IPS DF 4.7 (cell line): ENCODE measurements at regions not wholly inside any gene's neighbourhood (a gene's known extent, or its start where the extent isn't known, plus 50 kb on each side); places are given as distances from the start of the nearest gene placed in this dataset.

Experiments
- DNase-seq: peaks from one replicate; pipeline ENCODE4 v3.0.0-alpha.2; 2013; ENCODE audit warnings: low spot score; ENCODE audit errors: extremely low read depth

DNA sequence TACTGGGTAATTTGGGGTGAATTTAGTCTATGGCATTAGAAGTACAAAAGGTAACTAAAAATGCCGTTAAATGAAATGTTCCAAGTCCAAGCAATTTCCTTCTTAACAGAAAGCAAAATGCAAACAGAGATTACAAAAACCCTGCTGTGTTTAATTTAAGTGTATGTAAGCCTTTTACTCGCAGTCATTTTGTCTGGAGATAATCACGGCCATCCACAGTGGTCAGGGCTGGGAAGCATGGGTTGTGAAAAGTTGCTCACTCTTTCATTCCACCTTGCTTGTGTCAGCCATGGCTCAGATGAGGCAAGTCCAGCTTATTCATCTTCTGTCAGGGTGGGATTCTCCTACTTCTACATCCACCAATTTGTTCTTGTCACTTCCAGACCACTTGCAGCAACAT is 983.6 kb upstream of the ZEB2 start:
- DNase-seq, result no peak

DNA sequence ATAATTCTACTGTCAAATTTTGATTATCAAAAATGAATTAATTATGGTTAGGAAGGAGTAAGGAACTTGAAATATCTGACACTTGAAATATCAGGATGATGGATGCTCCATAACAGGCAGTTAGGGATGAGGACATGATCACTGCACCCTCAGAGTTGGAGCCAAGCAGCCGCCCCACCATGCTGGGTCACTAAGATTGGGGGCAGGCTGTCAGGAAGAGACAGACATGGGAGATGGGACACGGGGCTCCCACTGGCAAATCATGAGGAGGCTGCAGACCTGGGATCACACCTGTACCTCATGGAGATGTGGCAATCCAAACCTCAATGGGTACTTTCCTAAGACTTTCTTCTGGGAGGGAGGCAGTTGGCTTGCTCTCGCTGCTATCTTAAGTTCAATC is 982.0 kb upstream of the ZEB2 start:
- DNase-seq, result no peak

DNA sequence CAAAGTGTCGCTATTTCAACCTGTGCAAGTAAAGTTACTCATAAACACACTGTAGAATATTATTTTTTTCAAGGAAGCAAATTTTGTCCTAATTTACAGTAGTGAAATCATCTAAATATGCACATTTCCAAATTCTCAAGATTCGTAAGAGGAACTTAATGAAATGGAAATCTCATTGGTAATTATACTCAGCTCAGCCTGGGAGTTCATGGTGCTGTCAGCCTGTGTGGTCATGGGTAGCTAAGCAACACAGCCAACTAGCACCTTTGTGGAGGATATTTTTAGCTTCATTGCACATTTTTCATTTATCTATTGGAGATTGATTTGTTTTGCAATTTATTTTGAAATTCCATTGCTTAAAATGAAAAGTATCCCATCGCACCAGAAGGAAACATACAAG is 975.7 kb upstream of the ZEB2 start:
- DNase-seq, result no peak

DNA sequence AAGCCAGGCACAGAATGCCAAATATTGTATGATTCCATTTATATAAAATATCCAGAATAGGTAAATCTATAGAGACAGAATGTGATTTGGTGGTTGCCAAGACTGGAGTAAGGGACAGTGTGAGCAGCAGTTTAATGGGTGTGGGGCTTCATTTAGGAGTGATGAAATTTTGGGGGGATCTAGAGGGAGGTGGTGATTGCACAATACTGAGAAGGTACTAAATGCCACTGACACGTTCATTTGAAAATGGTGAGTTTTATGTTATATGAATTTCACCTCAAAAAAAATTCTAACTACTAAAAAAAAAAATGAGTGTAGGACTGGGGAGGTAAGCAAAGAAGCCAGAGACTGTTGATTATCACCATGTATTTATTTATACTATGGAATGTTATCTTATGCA is 974.5 kb upstream of the ZEB2 start:
- no peak for DNase-seq

DNA sequence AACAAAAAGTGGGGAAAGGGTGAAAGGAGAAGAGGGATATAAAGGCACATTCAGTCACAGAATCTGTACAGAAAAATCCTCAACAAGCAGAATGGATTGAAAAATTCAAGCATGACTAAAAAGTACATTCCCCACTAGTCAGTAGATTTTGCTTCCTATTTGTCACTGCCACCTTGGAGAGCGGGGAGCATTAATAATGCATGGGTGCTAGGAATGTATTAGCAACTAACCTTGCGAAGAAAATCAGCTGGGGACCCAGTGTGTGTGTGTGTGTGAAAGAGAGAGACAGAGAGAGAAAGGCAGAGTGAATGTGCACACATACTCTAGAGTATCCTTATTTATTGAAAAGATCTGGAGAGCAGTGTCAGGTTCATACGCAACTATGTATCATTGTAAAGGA is 968.7 kb upstream of the ZEB2 start:
- DNase-seq, result no peak

DNA sequence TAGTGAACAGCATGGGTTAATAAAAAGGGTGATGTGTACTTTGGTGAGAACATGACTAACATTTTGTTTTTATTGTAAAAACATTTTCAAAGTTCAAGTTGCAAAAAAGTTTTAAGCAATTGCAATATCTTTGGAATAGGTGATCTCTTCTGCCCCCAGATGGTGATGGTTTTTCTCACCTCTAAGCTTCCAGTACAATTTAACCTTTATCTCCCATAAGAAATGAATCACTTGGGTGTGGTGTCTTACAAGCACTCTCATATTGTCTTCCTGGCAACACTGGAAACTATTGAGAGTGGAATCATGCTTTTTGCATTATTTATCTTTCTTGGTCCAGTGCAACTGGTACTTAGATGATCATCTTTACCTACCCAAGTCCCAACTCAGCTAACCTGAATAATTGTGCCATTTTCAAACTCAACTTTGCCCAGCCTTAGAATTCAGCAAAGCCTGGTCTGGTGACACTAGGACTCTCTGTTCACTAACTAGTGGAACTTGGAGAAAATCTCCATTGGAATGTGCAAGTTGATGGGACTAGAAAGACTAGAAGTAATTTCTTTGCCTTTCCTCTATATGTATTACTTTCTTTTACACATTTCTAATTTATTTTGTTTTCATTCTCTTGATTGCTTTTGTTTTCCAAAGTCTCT is 964.7 kb upstream of the ZEB2 start:
- no peak for DNase-seq

DNA sequence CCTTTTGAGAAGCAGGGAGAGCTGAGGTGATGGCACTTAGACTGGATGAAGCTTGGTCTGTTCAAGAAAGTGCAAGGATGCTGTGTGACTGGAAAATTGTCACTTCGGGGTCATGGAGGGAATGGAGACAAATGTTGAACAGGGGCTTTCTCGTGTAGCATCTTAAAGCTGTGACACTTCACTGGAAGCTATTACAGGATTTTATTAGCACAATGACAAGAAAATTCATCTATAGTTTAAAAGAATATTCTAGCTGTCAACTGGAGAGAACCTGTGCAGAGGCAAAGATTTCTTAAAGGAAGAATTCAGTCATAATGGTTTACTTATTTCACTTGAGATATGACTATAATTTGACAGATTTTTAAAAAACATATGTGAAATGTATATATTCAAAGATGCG is 963.9 kb upstream of the ZEB2 start:
- DNase-seq, result no peak

DNA sequence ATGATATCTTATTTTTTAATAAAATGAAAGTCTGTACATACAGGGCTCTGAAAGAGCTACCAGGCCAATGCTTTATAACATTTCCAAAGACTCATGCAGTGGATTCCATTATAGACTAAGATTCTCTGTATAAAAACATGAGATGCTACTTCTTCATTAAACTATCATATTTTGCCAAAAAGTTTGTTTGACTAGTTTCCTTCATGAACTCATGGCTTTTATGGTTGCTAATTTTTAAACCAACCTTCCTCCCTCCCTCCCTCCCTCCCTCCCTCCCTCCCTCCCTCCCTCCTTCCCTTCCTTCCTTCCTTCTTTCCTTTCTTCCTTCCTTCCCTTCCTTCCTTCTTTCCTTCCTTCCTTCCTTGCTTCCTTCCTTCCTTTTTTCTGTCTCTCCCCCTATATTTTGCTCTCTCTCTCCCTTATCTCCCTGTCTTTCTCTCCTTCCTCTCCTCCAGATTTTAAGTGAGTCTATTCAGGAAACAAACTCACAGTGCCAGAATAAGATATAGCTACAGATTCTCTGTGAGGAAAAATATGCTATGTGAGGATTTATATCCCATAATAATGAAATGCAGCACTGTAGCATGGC is 961.5 kb upstream of the ZEB2 start:
- no peak for DNase-seq

DNA sequence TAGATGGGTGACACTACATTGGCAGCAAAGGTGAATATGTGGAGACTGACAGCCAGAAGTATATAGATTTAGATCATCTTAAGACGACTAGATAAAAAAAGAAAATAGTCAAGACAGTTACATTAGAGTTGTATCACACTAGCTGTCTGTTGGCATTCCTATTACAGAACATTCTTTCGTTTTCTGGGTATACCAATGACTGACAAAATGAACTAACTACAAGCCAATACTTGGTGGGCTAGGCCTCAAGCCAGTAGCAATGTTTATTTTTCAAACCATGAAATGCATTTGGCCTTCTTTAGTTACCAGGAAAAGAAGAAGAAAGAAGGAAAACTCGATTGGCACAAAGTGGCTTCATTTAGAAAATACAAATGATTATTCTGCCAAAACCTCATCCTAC is 944.9 kb upstream of the ZEB2 start:
- no peak for DNase-seq

DNA sequence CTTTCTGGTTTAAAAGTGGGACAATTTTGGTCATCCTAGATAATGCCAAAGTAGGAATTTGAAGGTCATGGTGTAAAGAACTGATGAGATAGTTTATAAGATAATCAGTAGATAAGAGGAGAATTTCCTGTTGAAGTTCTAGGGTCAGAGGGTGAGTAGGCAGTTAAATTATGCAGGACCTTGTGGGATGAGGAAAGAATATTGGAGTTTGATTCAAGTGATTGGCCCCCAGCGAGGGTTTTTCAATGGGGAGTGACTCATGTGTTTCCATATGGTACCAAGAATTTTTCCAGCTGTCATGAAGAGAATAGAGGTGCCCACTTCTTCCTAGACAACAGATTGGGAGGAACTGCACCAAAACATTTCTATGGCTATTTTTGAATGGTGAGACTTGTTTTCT is 940.2 kb upstream of the ZEB2 start:
- DNase-seq, result no peak

DNA sequence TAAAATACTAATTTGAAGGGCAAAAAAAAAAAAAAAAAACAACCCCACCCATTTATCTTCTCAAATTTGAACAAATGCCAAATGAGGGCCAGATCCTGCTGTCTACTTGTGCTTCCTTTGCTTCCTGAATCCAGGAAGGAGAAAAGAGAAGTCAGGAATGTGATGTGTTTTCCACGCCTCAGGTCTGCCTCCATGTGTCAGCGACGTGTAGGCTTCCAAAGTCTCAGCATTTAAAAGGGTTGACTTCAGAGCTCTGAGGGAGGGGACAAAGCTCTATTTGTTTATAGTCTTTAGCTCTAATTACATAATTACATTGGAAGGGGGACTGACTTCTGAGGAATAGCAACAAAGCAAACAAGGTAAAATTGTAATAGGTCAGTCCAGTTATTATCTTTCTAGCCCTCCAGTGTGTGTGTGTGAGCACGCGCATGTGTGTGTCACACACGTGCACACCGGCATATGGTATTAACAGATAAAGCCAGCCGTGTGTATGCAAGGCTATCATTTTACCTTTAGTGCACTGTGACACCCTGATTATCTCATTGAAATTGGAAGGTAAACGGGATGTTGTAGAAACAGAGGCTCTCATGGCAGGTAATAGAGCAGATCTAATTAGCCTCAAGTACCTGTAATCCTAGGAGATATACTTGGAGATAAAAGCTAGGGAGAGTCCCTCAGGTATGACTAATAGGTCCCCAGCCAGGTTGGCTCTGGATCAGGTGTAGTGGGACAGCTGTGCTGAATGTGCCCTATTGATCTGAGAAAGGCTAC is 911.4 kb upstream of the ZEB2 start:
- DNase-seq, result peak; percentile 5

DNA sequence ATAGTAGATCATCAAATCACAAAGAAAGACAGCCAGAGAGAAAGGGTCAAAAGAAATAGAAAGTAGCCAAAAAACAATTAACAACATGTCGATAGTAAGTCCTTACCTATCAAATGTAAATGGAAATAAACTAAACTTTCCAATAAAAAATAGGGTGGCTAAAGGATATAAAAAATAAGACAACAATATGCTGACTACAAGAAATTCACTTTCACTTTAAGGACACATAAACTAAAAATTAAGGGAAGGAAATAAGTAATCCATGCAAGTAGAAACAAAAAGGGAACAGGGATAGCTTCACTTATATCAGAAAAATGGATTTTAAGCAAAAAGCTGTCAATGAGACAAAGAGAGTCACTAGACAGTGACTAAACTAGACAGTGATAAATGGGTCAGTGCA is 903.9 kb upstream of the ZEB2 start:
- DNase-seq, result no peak

DNA sequence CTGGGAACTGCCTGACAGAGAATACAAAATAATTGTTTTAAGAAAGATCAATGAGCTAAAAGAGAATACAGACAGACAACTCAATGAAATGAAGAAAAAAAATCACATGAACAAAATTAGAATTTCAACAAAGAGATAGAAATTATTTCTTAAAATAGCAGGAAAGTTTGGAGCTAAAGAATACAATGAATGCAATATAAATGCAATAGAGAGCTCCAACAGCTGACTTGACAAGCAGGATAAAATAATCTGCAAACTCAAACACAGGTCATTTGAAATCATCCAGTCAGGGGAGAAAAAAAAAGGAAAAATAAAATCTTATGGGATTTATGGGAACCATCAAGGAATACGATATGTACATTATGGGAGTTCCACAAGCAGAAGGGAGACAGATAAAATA is 902.7 kb upstream of the ZEB2 start:
- DNase-seq, result no peak

DNA sequence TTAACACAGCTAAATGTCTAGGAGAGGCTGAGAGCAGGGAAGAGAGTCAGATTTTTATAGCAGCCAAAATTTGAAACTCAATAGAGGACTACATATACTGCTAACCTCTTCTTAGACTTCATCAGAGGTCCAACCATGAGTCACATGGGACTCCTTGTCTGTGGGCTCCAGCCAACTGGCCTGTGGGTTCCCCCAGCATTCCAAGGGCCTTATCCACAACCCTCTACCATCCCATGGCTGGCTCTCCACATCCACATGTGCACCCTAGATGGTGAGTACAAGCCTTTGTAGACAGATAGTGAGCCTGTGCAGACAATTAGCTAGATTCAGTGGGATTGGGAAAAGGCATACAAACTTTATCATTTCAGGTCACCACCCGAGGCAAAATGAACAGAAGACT is 901.9 kb upstream of the ZEB2 start:
- DNase-seq, result no peak

DNA sequence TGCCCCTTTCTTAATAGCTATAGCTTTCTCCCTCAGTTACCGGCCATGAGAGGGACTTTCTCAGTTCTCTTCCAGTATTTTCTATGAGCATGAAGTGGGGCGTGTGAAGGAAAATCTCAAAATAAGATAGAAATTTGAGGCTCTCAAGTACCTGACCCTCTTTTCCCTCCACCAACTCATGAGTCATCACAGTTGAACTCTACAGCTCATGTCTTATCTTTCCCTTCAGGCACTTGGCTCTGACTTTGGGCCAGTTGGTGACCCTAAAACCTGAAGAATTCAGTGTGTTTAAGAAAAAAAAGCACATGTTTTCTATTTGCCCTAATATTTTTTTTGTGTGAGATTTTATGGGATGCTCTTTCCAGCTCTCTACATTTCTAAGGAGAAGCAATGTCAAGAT is 896.7 kb upstream of the ZEB2 start:
- no peak for DNase-seq

DNA sequence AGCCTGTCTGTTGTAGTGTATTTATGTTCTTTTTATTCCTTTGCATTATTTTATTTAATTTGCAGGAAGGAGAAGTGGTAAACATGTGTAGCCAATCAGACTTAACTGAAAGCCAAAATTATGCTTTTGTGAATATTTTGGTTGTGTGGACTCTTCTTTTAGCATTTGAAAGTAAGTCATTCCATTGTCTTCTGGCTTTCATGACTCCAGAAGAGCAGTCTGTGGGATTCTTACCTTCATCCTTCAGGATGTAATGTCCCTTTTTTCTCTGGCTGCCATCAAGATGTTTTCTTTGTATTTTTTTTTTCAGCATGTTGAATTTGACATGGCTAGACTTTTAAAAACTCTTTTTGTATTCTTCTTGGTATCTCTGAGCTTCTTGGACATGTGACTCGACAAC is 895.2 kb upstream of the ZEB2 start:
- DNase-seq, result no peak

DNA sequence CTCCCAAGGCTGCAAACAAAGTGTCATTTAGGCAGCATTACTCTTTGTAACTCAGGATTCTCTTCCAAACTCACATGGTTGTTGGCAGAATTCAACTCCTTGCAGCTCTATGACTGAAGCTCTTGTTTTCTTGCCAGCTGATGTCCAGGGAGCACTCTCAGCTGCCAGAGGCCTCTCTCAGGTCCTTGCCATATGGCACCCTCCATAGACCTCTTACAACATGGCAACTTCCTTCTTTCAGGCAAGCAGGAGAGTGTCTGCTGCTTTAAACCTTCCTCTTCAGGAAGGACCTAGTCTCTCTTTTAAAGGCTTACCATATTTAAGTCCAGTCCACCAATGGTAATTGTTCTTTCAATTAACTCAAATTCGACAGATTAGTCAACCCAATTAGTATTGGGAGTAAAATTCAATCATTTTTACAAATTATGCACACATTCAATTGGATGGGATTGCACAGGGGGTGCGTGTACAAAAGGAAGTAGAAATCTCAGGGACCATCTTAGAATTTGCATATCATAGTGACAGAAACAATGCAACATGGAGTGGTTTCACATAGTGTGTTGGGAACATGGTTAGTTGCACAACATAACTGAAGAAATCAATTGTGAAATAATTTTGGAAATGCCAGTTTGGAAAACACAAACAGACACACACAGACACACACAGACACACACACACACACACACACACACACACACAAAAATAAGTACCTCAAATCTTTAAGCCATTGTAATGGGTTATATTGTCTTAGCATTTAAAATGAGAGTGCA is 893.5 kb upstream of the ZEB2 start:
- DNase-seq, result no peak

DNA sequence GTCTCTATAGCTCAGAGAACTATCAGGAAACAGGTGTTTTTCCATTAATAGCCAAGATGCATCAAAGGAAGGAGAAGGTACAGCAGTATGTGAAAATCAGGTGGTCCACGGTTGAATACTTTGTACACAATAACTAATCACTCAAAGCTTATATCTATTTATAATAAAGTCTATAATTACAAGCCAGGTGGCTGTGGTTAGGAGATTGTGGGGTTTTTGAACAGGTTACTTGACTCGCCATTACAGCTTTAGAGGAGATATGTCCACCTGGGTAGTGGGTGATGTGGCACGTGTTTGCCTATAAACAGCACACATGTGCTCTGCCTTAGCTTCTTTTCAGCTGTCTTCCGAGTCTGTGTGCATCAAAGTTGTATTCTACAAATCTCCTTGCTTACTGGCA is 892.2 kb upstream of the ZEB2 start:
- no peak for DNase-seq

DNA sequence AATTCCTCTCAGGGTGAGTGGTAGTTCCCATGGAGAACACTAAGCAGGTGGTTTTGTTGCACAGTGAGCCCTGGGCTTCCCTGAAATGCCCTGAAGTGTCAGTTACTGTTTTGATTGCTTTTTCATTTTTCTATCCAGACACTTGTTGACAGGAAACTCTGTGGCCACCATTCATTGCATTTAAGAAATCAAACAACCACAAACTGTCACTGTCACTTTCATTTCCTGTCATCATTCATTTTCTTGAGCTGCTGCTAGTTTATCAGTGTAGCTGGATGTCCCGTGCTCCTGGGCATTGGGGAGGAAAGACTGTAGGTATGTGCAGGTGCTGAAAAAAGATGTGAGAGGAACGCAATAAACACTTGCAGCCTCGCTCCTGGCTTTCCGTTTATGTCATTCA is 891.6 kb upstream of the ZEB2 start:
- DNase-seq, result no peak

DNA sequence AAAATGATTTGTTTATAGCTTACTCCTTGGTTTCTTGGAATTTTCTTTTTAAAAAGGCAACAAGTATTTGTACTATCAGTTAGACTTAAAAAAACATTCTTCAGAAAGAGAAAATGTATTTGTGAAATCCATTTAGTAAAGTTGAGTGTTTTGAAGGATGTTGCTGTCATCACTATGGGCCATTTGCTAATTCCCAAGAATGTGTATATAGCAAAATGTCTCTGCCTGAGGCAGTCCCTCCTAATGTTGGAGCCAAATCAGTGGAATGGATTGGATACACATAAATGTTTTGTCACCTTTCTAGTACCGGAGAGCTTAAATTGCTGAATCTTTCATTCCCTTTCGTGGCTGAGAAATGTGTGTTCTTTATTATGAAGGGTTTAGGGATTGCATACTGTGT is 890.2 kb upstream of the ZEB2 start:
- DNase-seq, result no peak

DNA sequence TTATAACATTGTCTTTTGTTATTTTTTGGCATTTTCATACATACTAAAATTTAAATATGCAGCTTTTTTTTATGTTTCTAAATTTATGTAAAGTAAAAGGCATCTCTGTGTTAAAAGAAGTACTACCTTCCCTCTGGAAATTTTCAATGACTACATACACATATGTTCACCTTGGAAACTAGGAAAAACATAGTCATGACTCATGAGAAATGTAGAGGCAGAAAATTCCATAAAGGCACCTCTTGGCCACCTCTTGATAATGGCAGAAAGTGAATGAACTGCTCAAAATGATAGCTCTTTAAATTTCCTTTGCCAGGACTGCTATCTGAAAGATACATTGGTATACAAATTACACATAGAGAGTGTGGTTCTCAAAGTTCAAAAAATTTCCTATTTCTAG is 889.1 kb upstream of the ZEB2 start:
- DNase-seq, result no peak

DNA sequence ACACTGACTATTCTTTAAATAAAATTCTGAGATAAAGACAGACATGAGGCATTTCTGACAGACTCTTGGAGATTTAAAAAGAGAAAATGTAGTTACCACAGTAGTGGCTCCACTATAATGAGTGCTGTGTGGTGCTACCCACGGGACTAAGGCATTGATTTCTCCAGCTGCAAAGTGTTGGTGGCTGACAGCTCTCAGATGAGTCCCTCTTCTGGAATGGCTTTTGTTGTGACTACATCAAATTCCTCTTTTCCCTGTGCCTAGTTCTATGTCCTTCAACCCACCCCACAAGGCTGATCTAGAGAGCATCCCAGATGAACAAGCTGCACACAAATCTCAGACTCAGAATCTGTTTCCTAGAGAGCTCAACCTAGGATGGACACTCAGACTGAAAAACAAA is 884.8 kb upstream of the ZEB2 start:
- no peak for DNase-seq
